ENCODE measurements at regions not wholly inside any gene's neighbourhood (a gene's known extent, or its start where the extent isn't known, plus 50 kb on each side); places are given as distances from the start of the nearest gene placed in this dataset.

GRCh38 chr1:38672692-38673091 lies 186.9 kb downstream of the RRAGC start:
- Mint-ChIP-seq H3K9me3 (no peaks in the 10 kb centered on the region), H3K27ac (no peak overlapping the region), H3K27me3 (ENCODE audit: low read depth) (no peaks in the 10 kb centered on the region), H3K4me3 (no peak overlapping the region), H3K36me3 (no peaks in the 10 kb centered on the region), H3K4me1 (peaks cover 7% of the 10 kb centered on the region; the same call in 1 of the 2 replicates)
- no peak for TF ChIP-seq OVOL2 (CRISPR knock-in tag; IDR thresholded peaks at IDR 0.05; ENCODE audit: borderline replicate concordance)
- no peak for TF ChIP-seq ZNF263 (CRISPR knock-in tag; IDR thresholded peaks at IDR 0.05; ENCODE audit: low read depth)
- TF ChIP-seq STAT6 (CRISPR knock-in tag; conservative IDR thresholded peaks at IDR 0.05; ENCODE audit: low read depth) = no peak
- no peak for TF ChIP-seq ZNF317 (CRISPR knock-in tag; IDR thresholded peaks at IDR 0.05; ENCODE audit: borderline replicate concordance, low read depth)
- TF ChIP-seq CREB1 (CRISPR knock-in tag; IDR thresholded peaks at IDR 0.05) = no peak
- ATAC-seq (no peak), DNase-seq (ENCODE audit: low spot score) (no peak)
- ChIA-PET CTCF (no interaction called here), POLR2A (no interaction called here)

- ChIA-PET POLR2A (no interaction called here), CTCF (no interaction called here)
- H3K36me3 Mint-ChIP-seq = no peaks in the 10 kb centered on the region
- H3K27ac Mint-ChIP-seq = no peak overlapping the region
- H3K9me3 Mint-ChIP-seq = 0 out of 2 replicates have a peak, but pooled peaks cover 3% of the 10 kb centered on the region
- no peak for TF ChIP-seq E2F1 (CRISPR knock-in tag; IDR thresholded peaks at IDR 0.05)
- TF ChIP-seq AFF4 (CRISPR knock-in tag; IDR thresholded peaks at IDR 0.05; ENCODE audit: borderline replicate concordance) = no peak
- TF ChIP-seq RORB (CRISPR knock-in tag; IDR thresholded peaks at IDR 0.05) = no peak
- no peak for TF ChIP-seq SMAD3 (CRISPR knock-in tag; IDR thresholded peaks at IDR 0.05; ENCODE audit: borderline replicate concordance)
- DNase-seq (ENCODE audit: low spot score) (no peak), ATAC-seq (no peak)
- H3K4me3 Mint-ChIP-seq = no peak overlapping the region
- 0 out of 2 replicates have a peak, but pooled peaks cover 5% of the 10 kb centered on the region for H3K27me3 Mint-ChIP-seq (ENCODE audit: low read depth)
- H3K4me1 Mint-ChIP-seq = peaks cover 7% of the 10 kb centered on the region; the same call in 1 of the 2 replicates
Observed at GRCh38 chr1:38671221-38671620, 188.4 kb downstream of the RRAGC start.

- Mint-ChIP-seq H3K27me3 (ENCODE audit: low read depth) (0 out of 2 replicates have a peak, but pooled peaks cover 5% of the 10 kb centered on the region), H3K4me1 (peaks cover 6% of the 10 kb centered on the region; the same call in 1 of the 2 replicates), H3K36me3 (no peaks in the 10 kb centered on the region), H3K27ac (no peak overlapping the region), H3K4me3 (no peak overlapping the region), H3K9me3 (peaks cover 7% of the 10 kb centered on the region)
- POLR2A ChIA-PET = no interaction called here
- ATAC-seq = no peak
- no peak for DNase-seq (ENCODE audit: low spot score)
- CTCF ChIA-PET = no interaction called here
- no peak for TF ChIP-seq ETV6 (CRISPR knock-in tag; IDR thresholded peaks at IDR 0.05)
- no peak for TF ChIP-seq GABPB1 (CRISPR knock-in tag; IDR thresholded peaks at IDR 0.05)
- no peak for TF ChIP-seq ZNF263 (CRISPR knock-in tag; IDR thresholded peaks at IDR 0.05; ENCODE audit: low read depth)
- TF ChIP-seq CTCF (IDR thresholded peaks at IDR 0.05) = no peak
- no peak for TF ChIP-seq ZNF396 (CRISPR knock-in tag; IDR thresholded peaks at IDR 0.05; ENCODE audit: borderline replicate concordance)
- no peak for TF ChIP-seq PREB (CRISPR knock-in tag; IDR thresholded peaks at IDR 0.05; ENCODE audit: borderline replicate concordance)
- no peak for TF ChIP-seq CBFB (CRISPR knock-in tag; IDR thresholded peaks at IDR 0.05; ENCODE audit: low read depth)
- TF ChIP-seq ERG (CRISPR knock-in tag; IDR thresholded peaks at IDR 0.05) = no peak
- no peak for TF ChIP-seq RELA (CRISPR knock-in tag; IDR thresholded peaks at IDR 0.05; ENCODE audit: borderline replicate concordance)
- TF ChIP-seq CREM (CRISPR knock-in tag; IDR thresholded peaks at IDR 0.05) = no peak
- TF ChIP-seq FOXK1 (CRISPR knock-in tag; IDR thresholded peaks at IDR 0.05) = no peak
- TF ChIP-seq PRRX2 (CRISPR knock-in tag; IDR thresholded peaks at IDR 0.05) = no peak
- TF ChIP-seq TEAD1 (CRISPR knock-in tag; IDR thresholded peaks at IDR 0.05) = no peak
Observed at GRCh38 chr1:38670544-38671122, 188.9 kb downstream of the RRAGC start.

Measured in WTC11 (cell line).